SK-N-SH treated with all-trans-retinoic acid at 6 μM for 48 hours (cell line): ENCODE measurements at regions not wholly inside any gene's neighbourhood (a gene's known extent, or its start where the extent isn't known, plus 50 kb on each side); places are given as distances from the start of the nearest gene placed in this dataset.

Source experiments
- ESRRG ChIP-seq: fragments of 250-450 bp; sonication (Bioruptor Pico); IDR thresholded peaks from 2 replicates; pipeline ENCODE4 v1.6.1; 2021; ENCODE audit warnings: mild to moderate bottlenecking
- GLIS3 ChIP-seq: fragments of 250-450 bp; sonication (Bioruptor Pico); IDR thresholded peaks from 2 replicates; pipeline ENCODE4 v1.5.0; 2020; ENCODE audit warnings: mild to moderate bottlenecking, moderate library complexity
- PATZ1 ChIP-seq: fragments of 250-450 bp; sonication (Bioruptor Pico); IDR thresholded peaks from 2 replicates; pipeline ENCODE4 v1.8.0; 2020; ENCODE audit warnings: mild to moderate bottlenecking, moderate library complexity, borderline replicate concordance
- SNAI2 ChIP-seq: fragments of 250-450 bp; sonication (Bioruptor Pico); IDR thresholded peaks from 2 replicates; pipeline ENCODE4 v1.5.0; 2020; ENCODE audit warnings: mild to moderate bottlenecking, moderate library complexity
- TCF4 ChIP-seq: fragments of 250-450 bp; sonication (Bioruptor Pico); IDR thresholded peaks from 2 replicates; pipeline ENCODE4 v1.8.0; 2021; ENCODE audit warnings: mild to moderate bottlenecking, moderate library complexity, borderline replicate concordance
- ZFP3 ChIP-seq: fragments of 250-450 bp; sonication (Bioruptor Pico); IDR thresholded peaks from 2 replicates; pipeline ENCODE4 v1.5.0; 2020; ENCODE audit warnings: mild to moderate bottlenecking, moderate library complexity
- ZFP30 ChIP-seq: fragments of 450-650 bp; formaldehyde crosslinking; IDR thresholded peaks from 2 replicates; pipeline ENCODE4 v1.5.0; 2022; ENCODE audit warnings: mild to moderate bottlenecking, moderate library complexity
- ZNF565 ChIP-seq: fragments of 450-650 bp; formaldehyde crosslinking; conservative IDR thresholded peaks from 2 replicates; pipeline ENCODE4 v1.5.0; 2020; ENCODE audit warnings: low read depth, mild to moderate bottlenecking, moderate library complexity
- ZNF70 ChIP-seq: fragments of 450-650 bp; formaldehyde crosslinking; IDR thresholded peaks from 2 replicates; pipeline ENCODE4 v1.5.0; 2020; ENCODE audit warnings: mild to moderate bottlenecking, moderate library complexity
- ZNF8 ChIP-seq: fragments of 450-650 bp; formaldehyde crosslinking; IDR thresholded peaks from 2 replicates; pipeline ENCODE4 v1.5.0; 2020; ENCODE audit warnings: mild to moderate bottlenecking, moderate library complexity
- TF ChIP-seq, protein P1 (sequence below): fragments of 250-450 bp; sonication (Bioruptor Pico); IDR thresholded peaks from 2 replicates; pipeline ENCODE4 v1.5.1; 2021; ENCODE audit warnings: mild to moderate bottlenecking, moderate library complexity

DNA sequence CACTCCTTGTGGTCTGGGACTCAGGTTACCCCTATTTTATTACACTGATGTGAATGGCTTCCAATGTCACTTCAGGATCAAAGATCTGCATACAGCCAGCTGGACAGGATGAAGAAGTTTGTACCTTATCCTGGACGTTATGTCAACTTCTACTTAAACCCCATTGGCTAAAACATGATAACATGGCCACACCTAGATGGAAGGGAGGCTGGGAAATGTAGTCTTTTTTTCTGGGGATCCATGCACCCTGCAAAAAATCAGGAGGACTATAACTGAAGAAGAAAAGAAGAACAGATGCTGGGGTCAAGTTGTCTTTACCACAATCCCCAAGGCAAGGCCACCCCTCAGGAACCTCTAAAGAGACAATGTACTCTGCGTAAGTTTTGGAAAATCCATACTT lies 459.2 kb downstream of the BCOR start:
- TF ChIP-seq PATZ1 (CRISPR knock-in tag) (no peak), ZFP3 (CRISPR knock-in tag) (no peak), ZFP30 (CRISPR knock-in tag) (no peak), SNAI2 (CRISPR knock-in tag) (no peak), ZNF70 (no peak), TCF4 (no peak), ESRRG (CRISPR knock-in tag) (no peak), GLIS3 (CRISPR knock-in tag) (no peak), ZNF8 (CRISPR knock-in tag) (no peak), ZNF565 (CRISPR knock-in tag) (no peak)
- TF ChIP-seq, protein P1, sequence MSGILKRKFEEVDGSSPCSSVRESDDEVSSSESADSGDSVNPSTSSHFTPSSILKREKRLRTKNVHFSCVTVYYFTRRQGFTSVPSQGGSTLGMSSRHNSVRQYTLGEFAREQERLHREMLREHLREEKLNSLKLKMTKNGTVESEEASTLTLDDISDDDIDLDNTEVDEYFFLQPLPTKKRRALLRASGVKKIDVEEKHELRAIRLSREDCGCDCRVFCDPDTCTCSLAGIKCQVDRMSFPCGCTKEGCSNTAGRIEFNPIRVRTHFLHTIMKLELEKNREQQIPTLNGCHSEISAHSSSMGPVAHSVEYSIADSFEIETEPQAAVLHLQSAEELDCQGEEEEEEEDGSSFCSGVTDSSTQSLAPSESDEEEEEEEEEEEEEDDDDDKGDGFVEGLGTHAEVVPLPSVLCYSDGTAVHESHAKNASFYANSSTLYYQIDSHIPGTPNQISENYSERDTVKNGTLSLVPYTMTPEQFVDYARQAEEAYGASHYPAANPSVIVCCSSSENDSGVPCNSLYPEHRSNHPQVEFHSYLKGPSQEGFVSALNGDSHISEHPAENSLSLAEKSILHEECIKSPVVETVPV (CRISPR knock-in tag), result no peak
